Ascending aorta (tissue), 2 donors: ENCODE measurements at regions not wholly inside any gene's neighbourhood (a gene's known extent, or its start where the extent isn't known, plus 50 kb on each side); places are given as distances from the start of the nearest gene placed in this dataset.

Source experiments
- DNase-seq, 2 donors: peaks; one replicate each; pipeline ENCODE4 v3.0.0-alpha.2; 2019; ENCODE audit warnings: low spot score in 2 of 2
- H3K27ac ChIP-seq, 2 donors: fragments of 200-600 bp; sonication (generic); one replicate each; pipeline ENCODE4 v1.5.1; 2016 to 2017; ENCODE audit warnings: mild to moderate bottlenecking in 1 of 2
- H3K27me3 ChIP-seq: fragments of 200-600 bp; sonication (generic); one replicate; pipeline ENCODE4 v1.5.1; 2017
- H3K36me3 ChIP-seq, 2 donors: fragments of 200-600 bp; sonication (generic); one replicate each; pipeline ENCODE4 v1.5.1; 2016
- H3K4me1 ChIP-seq, 2 donors: fragments of 200-600 bp; sonication (generic); one replicate each; pipeline ENCODE4 v1.5.1; 2016 to 2017; ENCODE audit warnings: mild to moderate bottlenecking in 1 of 2
- H3K4me3 ChIP-seq, 2 donors: fragments of 200-600 bp; sonication (generic); one replicate each; pipeline ENCODE4 v1.5.1; 2016 to 2017; ENCODE audit warnings: mild to moderate bottlenecking in 1 of 2
- H3K9me3 ChIP-seq, 2 donors: fragments of 200-600 bp; sonication (generic); one replicate each; pipeline ENCODE4 v1.5.1; 2016
- CTCF ChIP-seq, 3 experiments: fragments of 200-600 bp in 2 of 3; fragments of 450-650 bp in 1 of 3; sonication (generic) in 2 of 3; IDR thresholded peaks; one replicate each; pipeline ENCODE4 v1.5.1; 2016 to 2019; ENCODE audit warnings: antibody characterized with exemption in 3 of 3, mild to moderate bottlenecking in 1 of 3, moderate library complexity in 1 of 3
- intact Hi-C: fragments of 100-400 bp; cut with DNase I; formaldehyde crosslinking; loops from one replicate; pipeline ENCODE4 v1.15.1; 2023

DNA sequence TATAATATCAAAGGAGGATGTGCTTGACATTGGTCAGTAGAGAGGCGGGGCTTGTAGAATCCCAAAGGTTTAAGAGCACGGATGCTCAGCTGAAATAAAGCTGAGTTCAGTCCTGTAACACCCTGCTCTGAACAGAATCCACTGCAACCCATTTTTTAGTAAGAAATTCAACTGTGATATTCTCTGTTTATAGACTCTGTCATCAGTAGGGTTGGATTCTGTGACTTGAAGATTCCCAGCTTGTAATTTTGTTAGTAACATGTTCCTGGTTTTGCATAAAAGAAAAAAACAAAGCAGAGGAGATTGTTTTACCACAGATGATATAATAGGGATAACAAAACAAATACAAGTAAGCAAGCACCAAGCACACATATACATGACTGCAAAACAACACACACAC is 324.6 kb upstream of the NR2F2 start:
- no peaks in the 10 kb centered on the region for H3K9me3 ChIP-seq
- no peaks in the 10 kb centered on the region for H3K27me3 ChIP-seq
- no peaks in the 10 kb centered on the region for H3K36me3 ChIP-seq
- no peak for DNase-seq
- H3K27ac ChIP-seq: no peak overlapping the region
- H3K4me1 ChIP-seq: no peaks in the 10 kb centered on the region
- intact Hi-C loops: no loop called here
- no peak for TF ChIP-seq CTCF (IDR thresholded peaks at IDR 0.05)
- no peak overlapping the region for H3K4me3 ChIP-seq

- intact Hi-C loops: no loop called here
- Histone ChIP-seq H3K4me3 (no peak overlapping the region), H3K27me3 (no peaks in the 10 kb centered on the region), H3K4me1 (no peaks in the 10 kb centered on the region), H3K9me3 (no peaks in the 10 kb centered on the region), H3K27ac (no peak overlapping the region), H3K36me3 (no peaks in the 10 kb centered on the region)
- no peak for TF ChIP-seq CTCF (IDR thresholded peaks at IDR 0.05)
- DNase-seq: no peak
Observed at GRCh38 chr15:96011136-96011535, 319.4 kb upstream of the NR2F2 start.

DNA sequence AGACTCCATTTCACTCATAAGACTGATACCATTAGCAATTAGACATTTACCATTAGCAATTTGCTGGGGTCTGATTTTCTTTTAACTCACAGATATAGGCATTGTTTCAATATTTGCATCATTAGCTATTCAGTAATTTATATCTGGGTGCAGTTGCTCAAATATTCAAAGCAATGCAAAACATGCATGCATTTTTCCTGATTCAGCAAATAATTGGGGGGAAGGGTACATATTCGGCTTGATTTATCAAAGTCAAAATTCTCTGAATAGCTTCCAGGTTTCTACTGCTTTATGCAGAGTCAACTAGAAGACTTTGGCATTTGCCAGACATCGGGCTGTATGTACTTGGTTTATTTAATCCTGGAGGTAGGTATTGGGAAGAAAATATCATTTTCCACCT is 315.6 kb upstream of the NR2F2 start:
- no peak overlapping the region for H3K27ac ChIP-seq
- H3K4me1 ChIP-seq: no peaks in the 10 kb centered on the region
- H3K36me3 ChIP-seq: no peaks in the 10 kb centered on the region
- H3K4me3 ChIP-seq: no peak overlapping the region
- H3K27me3 ChIP-seq: no peaks in the 10 kb centered on the region
- intact Hi-C loops: no loop called here
- no peak for TF ChIP-seq CTCF (IDR thresholded peaks at IDR 0.05)
- DNase-seq: no peak
- H3K9me3 ChIP-seq: no peaks in the 10 kb centered on the region

GRCh38 chr15:96019114-96019513 is 311.4 kb upstream of the NR2F2 start:
- DNase-seq: no peak
- Histone ChIP-seq H3K4me3 (no peak overlapping the region), H3K9me3 (no peaks in the 10 kb centered on the region), H3K4me1 (no peaks in the 10 kb centered on the region), H3K36me3 (no peaks in the 10 kb centered on the region), H3K27ac (no peak overlapping the region), H3K27me3 (no peaks in the 10 kb centered on the region)
- intact Hi-C loops: no loop called here
- no peak for TF ChIP-seq CTCF (IDR thresholded peaks at IDR 0.05)

DNA sequence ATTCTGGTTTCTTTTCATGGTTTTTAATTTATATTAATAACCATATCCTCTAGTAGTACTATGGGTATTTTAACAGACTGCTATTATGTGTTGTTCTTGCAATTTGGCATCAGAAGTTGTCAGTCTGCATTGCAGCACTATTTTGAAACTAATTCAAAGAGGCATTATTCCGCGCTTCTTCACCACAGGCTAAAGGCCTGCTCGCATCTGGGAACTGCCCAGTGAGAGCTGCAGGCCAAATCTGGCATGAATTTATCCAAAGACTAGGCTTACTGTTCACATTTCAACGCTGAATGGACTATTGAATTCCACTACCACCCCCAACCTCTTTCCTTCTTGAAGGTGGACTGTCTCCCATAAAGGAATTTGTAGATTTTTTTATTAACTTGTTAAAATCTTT is 310.4 kb upstream of the NR2F2 start:
- Histone ChIP-seq H3K4me3 (no peak overlapping the region), H3K9me3 (no peaks in the 10 kb centered on the region), H3K36me3 (no peaks in the 10 kb centered on the region), H3K27ac (no peak overlapping the region), H3K27me3 (no peaks in the 10 kb centered on the region), H3K4me1 (no peaks in the 10 kb centered on the region)
- intact Hi-C loops: no loop called here
- no peak for DNase-seq
- TF ChIP-seq CTCF (IDR thresholded peaks at IDR 0.05): no peak

DNA sequence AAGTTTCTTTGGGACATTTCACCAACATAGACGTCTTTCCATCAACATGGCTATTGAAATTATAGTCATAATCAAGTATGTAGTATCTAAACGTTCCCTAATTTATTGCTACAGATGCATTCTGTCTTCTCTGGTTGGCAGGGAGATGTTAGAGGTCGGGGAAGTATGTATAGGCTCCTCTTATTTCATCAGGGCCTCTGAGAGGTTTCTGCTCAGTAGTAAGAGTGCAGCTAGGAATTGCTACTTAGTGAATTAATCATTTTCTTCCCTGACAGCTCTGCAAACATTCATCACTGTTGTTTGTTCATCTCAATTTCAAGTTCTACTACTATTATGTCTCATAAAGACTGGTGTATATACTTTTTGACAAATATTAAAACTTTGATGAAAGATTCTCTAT is 309.7 kb upstream of the NR2F2 start:
- intact Hi-C loops: no loop called here
- no peak for DNase-seq
- H3K27ac ChIP-seq: no peak overlapping the region

More for the DNA sequence above, 309.7 kb upstream of the NR2F2 start:
- H3K4me1 ChIP-seq: no peaks in the 10 kb centered on the region
- H3K9me3 ChIP-seq: no peaks in the 10 kb centered on the region
- H3K27me3 ChIP-seq: no peaks in the 10 kb centered on the region
- H3K4me3 ChIP-seq: no peak overlapping the region
- TF ChIP-seq CTCF (IDR thresholded peaks at IDR 0.05): no peak
- no peaks in the 10 kb centered on the region for H3K36me3 ChIP-seq
